ENCODE measurements at regions not wholly inside any gene's neighbourhood (a gene's known extent, or its start where the extent isn't known, plus 50 kb on each side); places are given as distances from the start of the nearest gene placed in this dataset.

GRCh38 chr10:29823553-29824080 is 188.8 kb upstream of the SVIL start:
- Histone ChIP-seq H3K79me2 (ENCODE audit: control insufficient read depth, insufficient read depth, low read length) (no peaks in the 10 kb centered on the region), H3K9ac (ENCODE audit: insufficient read depth in 1 of 2, low read depth in 2 of 2, low read length in 2 of 2) (no peak overlapping the region), H3K4me1 (replicated peaks in 1 of 2; ENCODE audit: control insufficient read depth in 2 of 2, insufficient read depth in 2 of 2, low read length in 2 of 2) (no peaks in the 10 kb centered on the region), H3K36me3 (ENCODE audit: control insufficient read depth, insufficient read depth, low read length) (no peaks in the 10 kb centered on the region), H3K27ac (ENCODE audit: extremely low read depth, low read depth, low read length) (no peak overlapping the region), H3K9me1 (ENCODE audit: control insufficient read depth, insufficient read depth, low read length) (no peaks in the 10 kb centered on the region), H3K4me2 (ENCODE audit: insufficient read depth, low read length) (no peak overlapping the region), H3K27me3 (ENCODE audit: control insufficient read depth in 2 of 2, insufficient read depth in 2 of 2, low read length in 2 of 2) (peaks cover 7 to 12% of the 10 kb centered on the region in 2 experiments; a peak in 3 of 5 replicates), H3K4me3 (no peak overlapping the region), H2AFZ (ENCODE audit: low read depth, low read length) (no peak overlapping the region), H4K20me1 (replicated peaks; ENCODE audit: control insufficient read depth, insufficient read depth, low read length) (0 out of 2 replicates have a peak, but pooled peaks cover 4% of the 10 kb centered on the region), H3K9me3 (replicated peaks; ENCODE audit: control insufficient read depth, insufficient read depth, low read depth, low read length) (no peaks in the 10 kb centered on the region)
- intact Hi-C loops (cut with micrococcal nuclease) (no loop called here), in situ Hi-C loops (cut with MboI) (no loop called here)
- TF ChIP-seq TBP (optimal IDR thresholded peaks at IDR 0.05; ENCODE audit: low read depth, low read length) (no peak), ZNF76 (CRISPR knock-in tag; IDR thresholded peaks at IDR 0.05; ENCODE audit: borderline replicate concordance) (no peak), ATF7 (IDR thresholded peaks at IDR 0.05) (no peak), GABPB2 (CRISPR knock-in tag; conservative IDR thresholded peaks at IDR 0.05) (no peak), SLC30A9 (CRISPR knock-in tag; IDR thresholded peaks at IDR 0.05) (no peak), C11orf30 (IDR thresholded peaks at IDR 0.05; ENCODE audit: low read depth) (no peak), ZNF274 (IDR thresholded peaks at IDR 0.05; ENCODE audit: borderline replicate concordance, low read depth, low read length) (no peak), DACH1 (IDR thresholded peaks at IDR 0.05; ENCODE audit: partially characterized antibody) (no peak)
- no TSS peak for BruUV-seq (replicated peaks)
- 0% methylated on average over 7 of the region's 7 CpGs for WGBS (ENCODE audit: insufficient coverage, low coverage, missing lambda C conversion rate)
- no peak for ATAC-seq
- no peak for FAIRE-seq
- DNase-seq (ENCODE audit: extremely low read depth in 1 of 4, low spot score in 3 of 4) = no peak
- ChIA-PET POLR2A (no interaction called here), CTCF (ENCODE audit: low intra/inter-chr PET ratio) (no interaction called here)

Data from K562 (cell line).